Right lobe of liver (tissue), 6 donors: ENCODE measurements at regions not wholly inside any gene's neighbourhood (a gene's known extent, or its start where the extent isn't known, plus 50 kb on each side); places are given as distances from the start of the nearest gene placed in this dataset.
"Not testable (repeated sequence)": the region's sequence is repeated elsewhere in the genome, so short reads cannot be mapped to it uniquely, and the experiment has no call there.

Experiments
- ATAC-seq, 4 donors: fragments of 200-7000 bp; cut with Tn5 transposase; one replicate each; pipeline ENCODE4 v1.9.1; 2020; ENCODE audit warnings: mild to moderate bottlenecking in 4 of 4, moderate library complexity in 4 of 4
- DNase-seq, 3 donors: peaks; one replicate each; pipeline ENCODE4 v3.0.0-alpha.2; 2020
- H3K27ac ChIP-seq, 3 donors: fragments of 200-600 bp; one replicate each; pipeline ENCODE4 v1.8.0; 2022
- H3K27me3 ChIP-seq, 2 donors: fragments of 200-600 bp; one replicate each; pipeline ENCODE4 v1.8.0; 2022
- H3K36me3 ChIP-seq, 4 donors: fragments of 200-600 bp; sonication (generic) in 1 of 4; one replicate each; pipeline versions ENCODE4 v1.5.1 to v1.8.0; 2017 to 2022; ENCODE audit warnings: control low read depth in 1 of 4
- H3K4me1 ChIP-seq, 4 donors: fragments of 200-600 bp; sonication (generic) in 1 of 4; one replicate each; pipeline versions ENCODE4 v1.5.1 to v1.8.0; 2017 to 2022; ENCODE audit warnings: control low read depth in 1 of 4
- H3K4me3 ChIP-seq, 3 donors: fragments of 200-600 bp; one replicate each; pipeline ENCODE4 v1.8.0; 2022
- H3K9me3 ChIP-seq, 4 donors: fragments of 200-600 bp; sonication (generic) in 1 of 4; one replicate each; pipeline versions ENCODE4 v1.5.1 to v1.8.0; 2017 to 2022; ENCODE audit warnings: control low read depth in 1 of 4
- POLR2A ChIP-seq: fragments of 450-650 bp; IDR thresholded peaks from one replicate; pipeline ENCODE4 v1.6.1; 2017; ENCODE audit warnings: antibody characterized with exemption, mild to moderate bottlenecking
- WGBS: methylation state at CpG from one replicate; pipeline ENCODE4 v1.1.6; 2018; ENCODE audit warnings: low coverage, low lambda C conversion rate; ENCODE audit not compliant: insufficient coverage; ENCODE audit errors: missing lambda C conversion rate; 5-methylcytosine and 5-hydroxymethylcytosine counted together
- intact Hi-C, 2 donors: fragments of 100-400 bp; cut with DNase I; formaldehyde crosslinking; loops; one replicate each; pipeline versions ENCODE4 v1.11.2 to v1.14.1; 2022
- TF ChIP-seq, protein P1 (sequence below), 4 donors: fragments of 200-600 bp in 3 of 4; fragments of 450-650 bp in 1 of 4; IDR thresholded peaks; one replicate each; pipeline versions ENCODE4 v1.5.1 to v1.8.0; 2016 to 2022; ENCODE audit warnings: antibody characterized with exemption in 4 of 4, mild to moderate bottlenecking in 2 of 4
- donor health status: DM: no; HTN: yes; CAD: no.
- donor health status: DM: no; HTN: no; CAD: no.
- donor health status: DM: no; HTN: no; CAD: no.
- donor health status: DM: no; HTN: yes; CAD: no.
- donor health status: DM: no; HTN: yes; CAD: no.

DNA sequence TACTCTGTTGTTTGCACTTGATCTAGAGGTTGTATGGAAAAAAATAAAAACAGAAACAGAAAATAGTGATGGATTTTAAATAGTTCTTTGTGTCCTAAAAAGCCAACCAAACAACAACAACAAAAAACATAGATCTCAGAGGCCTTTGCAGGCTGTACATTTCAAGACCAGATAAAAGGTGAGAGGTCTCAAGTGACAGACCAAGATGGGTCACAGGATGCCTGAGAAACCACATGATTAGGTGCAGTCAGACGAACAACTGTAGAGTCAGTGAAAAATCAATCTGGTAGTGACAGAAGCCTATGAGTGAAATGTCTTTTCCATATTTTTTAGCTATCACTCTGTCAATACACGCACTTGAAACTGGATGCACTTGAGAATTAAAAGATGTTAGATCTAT is 193.5 kb upstream of the SAMSN1 start:
- no peaks in the 10 kb centered on the region for H3K9me3 ChIP-seq
- no peaks in the 10 kb centered on the region for H3K4me1 ChIP-seq
- no peak overlapping the region for H3K4me3 ChIP-seq
- 63% methylated on average over 2 of the region's 2 CpGs for WGBS
- no peaks in the 10 kb centered on the region for H3K36me3 ChIP-seq
- intact Hi-C loops: no loop called here
- no peaks in the 10 kb centered on the region for H3K27me3 ChIP-seq
- TF ChIP-seq, protein P1, sequence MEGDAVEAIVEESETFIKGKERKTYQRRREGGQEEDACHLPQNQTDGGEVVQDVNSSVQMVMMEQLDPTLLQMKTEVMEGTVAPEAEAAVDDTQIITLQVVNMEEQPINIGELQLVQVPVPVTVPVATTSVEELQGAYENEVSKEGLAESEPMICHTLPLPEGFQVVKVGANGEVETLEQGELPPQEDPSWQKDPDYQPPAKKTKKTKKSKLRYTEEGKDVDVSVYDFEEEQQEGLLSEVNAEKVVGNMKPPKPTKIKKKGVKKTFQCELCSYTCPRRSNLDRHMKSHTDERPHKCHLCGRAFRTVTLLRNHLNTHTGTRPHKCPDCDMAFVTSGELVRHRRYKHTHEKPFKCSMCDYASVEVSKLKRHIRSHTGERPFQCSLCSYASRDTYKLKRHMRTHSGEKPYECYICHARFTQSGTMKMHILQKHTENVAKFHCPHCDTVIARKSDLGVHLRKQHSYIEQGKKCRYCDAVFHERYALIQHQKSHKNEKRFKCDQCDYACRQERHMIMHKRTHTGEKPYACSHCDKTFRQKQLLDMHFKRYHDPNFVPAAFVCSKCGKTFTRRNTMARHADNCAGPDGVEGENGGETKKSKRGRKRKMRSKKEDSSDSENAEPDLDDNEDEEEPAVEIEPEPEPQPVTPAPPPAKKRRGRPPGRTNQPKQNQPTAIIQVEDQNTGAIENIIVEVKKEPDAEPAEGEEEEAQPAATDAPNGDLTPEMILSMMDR (IDR thresholded peaks at IDR 0.05): no peak
- TF ChIP-seq POLR2A: no peak
- DNase-seq (no peak), ATAC-seq (no peak)
- no peak overlapping the region for H3K27ac ChIP-seq

DNA sequence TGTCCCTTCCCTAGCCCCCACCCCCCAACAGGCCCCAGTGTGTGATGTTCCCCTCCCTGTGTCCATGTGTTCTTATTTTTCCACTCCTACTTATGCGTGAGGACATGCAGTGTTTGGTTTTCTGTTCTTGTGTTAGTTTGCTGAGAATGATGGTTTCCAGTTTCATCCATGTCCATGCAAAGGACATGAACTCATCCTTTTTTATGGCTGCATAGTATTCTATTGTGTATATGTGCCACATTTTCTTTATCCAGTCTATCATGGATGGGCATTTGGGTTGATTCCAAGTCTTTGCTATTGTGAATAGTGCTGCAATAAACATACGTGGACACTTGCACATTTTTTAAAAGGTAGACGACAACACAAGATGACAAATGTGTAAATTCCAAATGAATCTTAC is 192.5 kb upstream of the SAMSN1 start:
- H3K27ac ChIP-seq, DNase-seq, H3K27me3 ChIP-seq, intact Hi-C loops, H3K4me1 ChIP-seq, ATAC-seq, H3K9me3 ChIP-seq, H3K36me3 ChIP-seq, H3K4me3 ChIP-seq: not testable (repeated sequence)
- WGBS: 76% methylated on average over 3 of the region's 3 CpGs

GRCh38 chr21:14737922-14738321 is 191.8 kb upstream of the SAMSN1 start:
- Histone ChIP-seq H3K27me3 (no peaks in the 10 kb centered on the region), H3K9me3 (no peaks in the 10 kb centered on the region), H3K36me3 (no peaks in the 10 kb centered on the region), H3K27ac (no peak overlapping the region), H3K4me1 (no peaks in the 10 kb centered on the region), H3K4me3 (no peak overlapping the region)
- ATAC-seq (peak; percentile 73 to 91 (median 85)), DNase-seq (no peak)
- TF ChIP-seq, protein P1 (IDR thresholded peaks at IDR 0.05): peak; percentile 63 to 75 (median 69)
- TF ChIP-seq POLR2A: no peak
- intact Hi-C loops: no loop called here
- 12% methylated on average over 6 of the region's 6 CpGs for WGBS

DNA sequence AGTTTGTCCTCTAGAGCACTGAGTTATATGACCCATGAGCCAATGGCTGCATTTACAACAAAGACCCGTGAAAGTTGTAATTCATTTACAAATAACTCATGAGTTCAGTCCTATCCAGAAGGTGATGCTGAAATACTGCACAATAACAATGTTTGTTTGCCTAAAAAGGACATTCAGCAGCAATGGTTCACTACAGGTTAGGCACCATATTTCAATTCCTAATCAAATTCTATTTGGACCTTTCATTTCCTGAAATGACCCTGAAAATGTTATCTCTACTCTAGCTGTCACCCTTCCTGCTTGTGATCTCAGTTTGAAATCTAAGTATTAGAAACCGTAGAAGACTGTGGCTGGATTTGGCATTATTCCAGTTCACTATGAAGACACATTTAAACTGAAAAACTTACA is 191.2 kb upstream of the SAMSN1 start:
- no peaks in the 10 kb centered on the region for H3K27me3 ChIP-seq
- no peak overlapping the region for H3K4me3 ChIP-seq
- ATAC-seq (no peak), DNase-seq (no peak)
- no peaks in the 10 kb centered on the region for H3K9me3 ChIP-seq
- H3K36me3 ChIP-seq: no peaks in the 10 kb centered on the region
- H3K27ac ChIP-seq: no peak overlapping the region
- 21% methylated on average over 2 of the region's 2 CpGs for WGBS
- intact Hi-C loops: no loop called here
- no peaks in the 10 kb centered on the region for H3K4me1 ChIP-seq
- no peak for TF ChIP-seq POLR2A

DNA sequence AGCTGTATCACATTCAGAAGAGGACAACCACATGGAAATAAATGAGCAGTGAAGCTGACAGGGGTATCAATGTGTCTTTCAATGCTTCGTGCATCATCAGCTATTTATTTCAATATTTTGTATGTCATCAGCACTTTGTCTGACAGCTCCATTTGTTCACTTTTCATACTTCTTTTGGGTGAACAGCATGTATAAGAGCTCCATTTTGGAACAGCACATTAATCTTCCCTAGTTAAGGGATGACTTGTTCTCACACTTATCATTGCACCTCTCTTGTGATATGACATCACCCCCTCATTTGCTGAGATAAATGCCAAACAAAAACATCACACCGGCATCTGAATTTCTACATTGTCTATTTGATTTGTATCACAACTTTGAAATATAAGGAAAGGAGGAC is 190.6 kb upstream of the SAMSN1 start:
- Histone ChIP-seq H3K27me3 (no peaks in the 10 kb centered on the region), H3K9me3 (no peaks in the 10 kb centered on the region), H3K27ac (no peak overlapping the region), H3K4me1 (no peaks in the 10 kb centered on the region), H3K4me3 (no peak overlapping the region), H3K36me3 (no peaks in the 10 kb centered on the region)
- DNase-seq: no peak
- 62% methylated on average over 2 of the region's 2 CpGs for WGBS
- TF ChIP-seq, protein P1 (IDR thresholded peaks at IDR 0.05): no peak
- TF ChIP-seq POLR2A: no peak
- no peak for ATAC-seq
- intact Hi-C loops: no loop called here

GRCh38 chr21:14736162-14736561 is 190.0 kb upstream of the SAMSN1 start:
- Histone ChIP-seq H3K4me3 (no peak overlapping the region), H3K27me3 (no peaks in the 10 kb centered on the region), H3K4me1 (no peaks in the 10 kb centered on the region), H3K36me3 (no peaks in the 10 kb centered on the region), H3K27ac (no peak overlapping the region), H3K9me3 (no peaks in the 10 kb centered on the region)
- intact Hi-C loops: no loop called here
- WGBS: 50% methylated on average over 2 of the region's 2 CpGs
- TF ChIP-seq, protein P1 (IDR thresholded peaks at IDR 0.05): no peak
- no peak for TF ChIP-seq POLR2A
- peak in 1 of 4 donors; percentile 24 for ATAC-seq
- no peak for DNase-seq
